Activated T-helper 2 cell treated with anti-CD3 and anti-CD28 coated beads, Interferon-gamma antibody, Interleukin-2, Interleukin-4, amounts not matched to agents 10 μg/mL and 5 μg/mL and 100 μg/mL, durations not matched to agents 14 hours and 24 hours and 36 hours (primary cell): ENCODE measurements at regions not wholly inside any gene's neighbourhood (a gene's known extent, or its start where the extent isn't known, plus 50 kb on each side); places are given as distances from the start of the nearest gene placed in this dataset.
"Not testable (repeated sequence)": the region's sequence is repeated elsewhere in the genome, so short reads cannot be mapped to it uniquely, and the experiment has no call there.

Experiments
- DNase-seq: peaks from one replicate; pipeline ENCODE4 v3.0.0; 2021; ENCODE audit warnings: low spot score
- H3K27ac Mint-ChIP-seq: one replicate; pipeline ENCODE4 v1.8.0; 2021; ENCODE audit warnings: mixed read lengths
- H3K27me3 Mint-ChIP-seq: one replicate; pipeline ENCODE4 v1.8.0; 2021; ENCODE audit warnings: low read depth, mixed read lengths
- H3K36me3 Mint-ChIP-seq: one replicate; pipeline ENCODE4 v1.8.0; 2021; ENCODE audit warnings: low read depth, mixed read lengths
- H3K4me1 Mint-ChIP-seq: one replicate; pipeline ENCODE4 v1.8.0; 2021; ENCODE audit warnings: low read depth, mixed read lengths
- H3K4me3 Mint-ChIP-seq: one replicate; pipeline ENCODE4 v1.8.0; 2021; ENCODE audit warnings: low read depth, mild to moderate bottlenecking, moderate library complexity, mixed read lengths
- H3K9me3 Mint-ChIP-seq: one replicate; pipeline ENCODE4 v1.8.0; 2021; ENCODE audit warnings: mixed read lengths
- intact Hi-C: fragments of 100-400 bp; cut with micrococcal nuclease; formaldehyde crosslinking; loops from one replicate; pipeline ENCODE4 v1.15.1; 2023

- Mint-ChIP-seq H3K36me3 (no peaks in the 10 kb centered on the region), H3K27me3 (no peaks in the 10 kb centered on the region), H3K4me3 (no peak overlapping the region), H3K4me1 (peaks cover 21% of the 10 kb centered on the region), H3K27ac (no peak overlapping the region), H3K9me3 (no peaks in the 10 kb centered on the region)
- DNase-seq = no peak
- intact Hi-C loops = loop anchor here (5.0 kb wide), 1 partner anchor 1210 kb away; no protein-coding TSS in a partner anchor
Observed at GRCh38 chr6:21752054-21752811, 158.7 kb downstream of the SOX4 start.

GRCh38 chr6:21753241-21754108 is 159.9 kb downstream of the SOX4 start:
- Mint-ChIP-seq H3K4me1 (peaks cover 16% of the 10 kb centered on the region), H3K27me3 (no peaks in the 10 kb centered on the region), H3K27ac (no peak overlapping the region), H3K36me3 (no peaks in the 10 kb centered on the region), H3K4me3 (no peak overlapping the region), H3K9me3 (no peaks in the 10 kb centered on the region)
- no peak for DNase-seq
- intact Hi-C loops = loop anchor here (5.0 kb wide), 1 partner anchor 1211 kb away; no protein-coding TSS in a partner anchor

- Mint-ChIP-seq H3K27me3 (no peaks in the 10 kb centered on the region), H3K9me3 (no peaks in the 10 kb centered on the region), H3K4me3 (no peak overlapping the region), H3K4me1 (peaks cover 14% of the 10 kb centered on the region), H3K27ac (no peak overlapping the region), H3K36me3 (no peaks in the 10 kb centered on the region)
- DNase-seq = no peak
- intact Hi-C loops = loop anchor here (5.0 kb wide), 1 partner anchor 1213 kb away; no protein-coding TSS in a partner anchor
Observed at GRCh38 chr6:21754891-21755290, 161.3 kb downstream of the SOX4 start.

GRCh38 chr6:21756487-21756886 is 162.9 kb downstream of the SOX4 start:
- no peak for DNase-seq
- Mint-ChIP-seq H3K27ac (no peak overlapping the region), H3K4me1 (peaks cover 10% of the 10 kb centered on the region), H3K4me3 (no peak overlapping the region), H3K9me3 (no peaks in the 10 kb centered on the region), H3K27me3 (no peaks in the 10 kb centered on the region), H3K36me3 (no peaks in the 10 kb centered on the region)
- intact Hi-C loops = no loop called here

GRCh38 chr6:21757392-21757791 is 163.8 kb downstream of the SOX4 start:
- intact Hi-C loops, H3K9me3 Mint-ChIP-seq, H3K4me1 Mint-ChIP-seq, H3K36me3 Mint-ChIP-seq, H3K27me3 Mint-ChIP-seq, DNase-seq, H3K4me3 Mint-ChIP-seq, H3K27ac Mint-ChIP-seq: not testable (repeated sequence)

GRCh38 chr6:21759721-21760120 is 166.2 kb downstream of the SOX4 start:
- Mint-ChIP-seq H3K4me3 (no peak overlapping the region), H3K27me3 (no peaks in the 10 kb centered on the region), H3K4me1 (no peaks in the 10 kb centered on the region), H3K9me3 (no peaks in the 10 kb centered on the region), H3K27ac (no peak overlapping the region), H3K36me3 (no peaks in the 10 kb centered on the region)
- DNase-seq = no peak
- intact Hi-C loops = no loop called here

GRCh38 chr6:21761053-21761730 is 167.6 kb downstream of the SOX4 start:
- H3K4me3 Mint-ChIP-seq, H3K27ac Mint-ChIP-seq, H3K27me3 Mint-ChIP-seq, DNase-seq, H3K9me3 Mint-ChIP-seq, intact Hi-C loops, H3K4me1 Mint-ChIP-seq, H3K36me3 Mint-ChIP-seq: not testable (repeated sequence)

GRCh38 chr6:21764989-21765388 is 171.4 kb downstream of the SOX4 start:
- Mint-ChIP-seq H3K4me1 (peaks cover 11% of the 10 kb centered on the region), H3K27me3 (peaks cover 2% of the 10 kb centered on the region), H3K4me3 (no peak overlapping the region), H3K36me3 (no peaks in the 10 kb centered on the region), H3K27ac (no peak overlapping the region), H3K9me3 (no peaks in the 10 kb centered on the region)
- intact Hi-C loops = no loop called here
- no peak for DNase-seq

GRCh38 chr6:21767891-21768648 is 174.5 kb downstream of the SOX4 start:
- intact Hi-C loops = no loop called here
- Mint-ChIP-seq H3K27ac (no peak overlapping the region), H3K36me3 (no peaks in the 10 kb centered on the region), H3K9me3 (no peaks in the 10 kb centered on the region), H3K4me3 (no peak overlapping the region), H3K4me1 (peaks cover 11% of the 10 kb centered on the region), H3K27me3 (peaks cover 2% of the 10 kb centered on the region)
- DNase-seq = no peak

- intact Hi-C loops = no loop called here
- Mint-ChIP-seq H3K27ac (no peak overlapping the region), H3K36me3 (no peaks in the 10 kb centered on the region), H3K4me3 (no peak overlapping the region), H3K27me3 (peaks cover 2% of the 10 kb centered on the region), H3K4me1 (peaks cover 11% of the 10 kb centered on the region), H3K9me3 (no peaks in the 10 kb centered on the region)
- DNase-seq = no peak
Observed at GRCh38 chr6:21769405-21769861, 175.9 kb downstream of the SOX4 start.

GRCh38 chr6:21769968-21770367 is 176.4 kb downstream of the SOX4 start:
- H3K27me3 Mint-ChIP-seq = no peaks in the 10 kb centered on the region
- no peak for DNase-seq
- H3K27ac Mint-ChIP-seq = no peak overlapping the region
- H3K4me1 Mint-ChIP-seq = peaks cover 11% of the 10 kb centered on the region
- no peaks in the 10 kb centered on the region for H3K36me3 Mint-ChIP-seq
- intact Hi-C loops = no loop called here
- no peak overlapping the region for H3K4me3 Mint-ChIP-seq
- H3K9me3 Mint-ChIP-seq = no peaks in the 10 kb centered on the region

GRCh38 chr6:21771626-21772320 is 178.2 kb downstream of the SOX4 start:
- Mint-ChIP-seq H3K27me3 (no peaks in the 10 kb centered on the region), H3K4me3 (no peak overlapping the region), H3K27ac (no peak overlapping the region), H3K36me3 (no peaks in the 10 kb centered on the region), H3K9me3 (no peaks in the 10 kb centered on the region), H3K4me1 (peaks cover 11% of the 10 kb centered on the region)
- no peak for DNase-seq
- intact Hi-C loops = no loop called here
